NCI-H2171 treated with DMSO at 0.1 percent for 48 hours (cell line): ENCODE measurements at regions not wholly inside any gene's neighbourhood (a gene's known extent, or its start where the extent isn't known, plus 50 kb on each side); places are given as distances from the start of the nearest gene placed in this dataset.
A peak's percentile ranks its signal among the peaks of the same experiment; 100 is the strongest.

Experiments used
- DNase-seq: peaks from one replicate; lab custom pipeline; 2025; lab: John Stamatoyannopoulos, UW

DNA sequence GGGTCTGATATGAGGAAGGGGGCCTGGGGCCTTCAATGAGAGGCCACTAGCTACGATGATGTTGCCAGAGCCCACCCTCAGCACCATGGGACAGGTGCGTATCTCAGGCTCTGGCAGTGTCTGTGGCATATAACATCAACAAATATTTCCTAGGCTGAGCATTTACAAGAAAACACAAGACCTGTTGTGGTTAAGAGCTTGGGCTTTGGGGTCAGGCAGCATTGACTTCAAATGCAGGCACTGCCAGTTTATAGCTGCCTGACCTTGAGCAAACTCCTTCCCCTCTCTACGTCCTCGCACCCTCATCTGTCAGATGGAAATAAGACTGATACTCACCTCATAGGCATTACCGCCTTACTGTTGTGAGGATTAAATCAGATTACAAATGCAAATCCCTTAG, 156.0 kb downstream of the KATNAL1 start:
- DNase-seq: no peak

DNA sequence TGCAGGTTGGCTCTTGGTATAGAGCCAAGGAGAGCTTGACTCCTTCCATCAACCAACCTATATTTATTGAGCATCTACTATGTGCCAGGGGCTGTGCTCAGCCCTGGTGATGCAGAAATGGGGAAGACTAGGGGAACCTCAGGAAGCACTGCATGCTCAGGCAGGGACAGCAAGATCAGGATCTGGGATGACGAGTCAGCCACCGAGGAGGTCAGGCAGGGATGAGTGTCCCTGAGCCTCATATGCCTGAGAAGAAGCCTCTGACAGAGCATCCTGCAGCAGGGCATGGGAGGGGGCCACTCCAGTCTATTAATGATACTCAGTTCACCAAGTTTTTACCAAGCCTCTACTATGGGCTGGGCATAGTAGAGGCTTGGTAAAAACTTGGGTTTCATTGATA, 158.1 kb downstream of the KATNAL1 start:
- DNase-seq: no peak

DNA sequence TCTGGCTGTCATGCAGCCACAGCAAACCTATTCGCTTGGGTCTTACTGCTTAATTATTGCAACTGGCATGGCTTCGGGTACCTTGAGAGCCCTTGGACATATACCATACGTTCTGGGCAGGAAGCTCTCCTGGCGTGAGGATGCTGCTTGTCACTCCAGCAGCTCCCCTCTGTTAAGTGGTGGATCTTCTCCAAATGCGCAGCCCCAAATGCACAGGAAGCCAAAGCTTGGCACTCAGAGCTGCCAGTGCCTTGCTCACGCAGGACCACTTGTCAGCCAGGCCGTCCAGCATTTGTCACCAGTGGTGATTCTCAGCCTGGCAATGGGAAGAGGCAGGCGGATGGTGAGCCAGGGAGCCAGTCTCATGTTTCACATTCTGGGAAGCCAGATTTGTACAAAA, 158.6 kb downstream of the KATNAL1 start:
- no peak for DNase-seq

- DNase-seq: no peak
These were observed 159.1 kb downstream of the KATNAL1 start for GRCh38 chr13:30148171-30148754.

DNA sequence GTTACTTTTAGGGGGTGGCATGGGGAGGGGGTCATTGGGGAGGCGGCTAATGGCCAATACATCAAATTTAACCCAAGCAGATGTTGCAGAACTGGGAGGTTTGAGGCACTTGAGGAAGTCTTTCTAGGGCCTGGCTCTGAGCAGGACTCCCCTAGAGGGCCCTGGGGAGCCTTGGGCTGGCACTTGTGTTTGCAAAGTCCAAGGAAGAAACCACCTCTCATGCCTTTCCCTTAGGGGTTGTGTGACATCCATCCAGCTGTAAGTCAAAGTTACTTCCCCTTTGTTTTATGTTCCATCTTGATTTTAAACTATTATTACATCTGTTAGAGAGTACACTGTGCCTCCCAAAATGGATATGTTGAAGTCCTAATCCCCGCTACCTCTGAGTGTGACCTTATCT, 159.9 kb downstream of the KATNAL1 start:
- DNase-seq: no peak

DNA sequence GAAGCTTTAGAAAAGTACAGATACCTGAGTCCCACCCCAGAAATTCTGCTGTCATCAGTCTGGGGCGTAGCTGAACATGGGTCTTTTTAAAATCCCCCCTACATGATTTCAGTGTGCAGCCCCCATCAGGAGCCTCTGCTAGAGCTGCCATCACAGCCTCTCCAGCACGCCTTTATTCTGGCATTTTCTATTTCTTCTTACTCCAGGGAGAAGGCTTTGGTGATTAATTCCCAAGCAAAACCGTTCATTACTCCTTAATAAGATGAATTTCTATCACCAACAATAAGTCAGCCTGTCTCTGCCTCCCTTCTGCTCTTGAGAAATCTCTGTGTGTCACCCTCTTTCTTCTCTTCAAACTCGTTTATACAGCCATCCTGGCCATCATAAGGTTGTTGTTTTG, 160.3 kb downstream of the KATNAL1 start:
- no peak for DNase-seq

GRCh38 chr13:30145709-30146367, 161.5 kb downstream of the KATNAL1 start:
- DNase-seq: no peak

GRCh38 chr13:30143666-30144400, 163.5 kb downstream of the KATNAL1 start:
- no peak for DNase-seq

GRCh38 chr13:30142486-30143211, 164.7 kb downstream of the KATNAL1 start:
- DNase-seq: no peak

- DNase-seq: no peak
These were observed 165.4 kb downstream of the KATNAL1 start for GRCh38 chr13:30141775-30142485.

GRCh38 chr13:30140973-30141372, 166.4 kb downstream of the KATNAL1 start:
- DNase-seq: no peak

DNA sequence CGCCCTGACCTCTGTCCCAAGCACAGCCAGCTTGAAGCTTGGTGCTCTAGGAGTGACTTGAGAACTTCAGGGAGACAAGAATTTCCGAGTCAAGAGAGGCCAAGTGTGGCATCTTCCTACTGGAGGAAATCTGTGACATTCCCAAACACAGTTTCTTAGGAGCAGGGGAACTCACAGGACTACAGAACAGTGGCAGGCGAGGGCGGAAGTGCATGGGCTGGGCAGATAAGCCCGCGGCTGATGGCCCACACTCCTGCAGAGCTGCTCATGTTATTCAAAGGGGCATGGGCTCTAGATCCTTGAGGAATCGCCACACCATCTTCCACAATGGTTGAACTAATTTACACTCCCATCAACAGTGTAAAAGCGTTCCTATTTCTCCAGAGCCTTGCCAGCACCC, 168.8 kb downstream of the KATNAL1 start:
- DNase-seq: no peak

DNA sequence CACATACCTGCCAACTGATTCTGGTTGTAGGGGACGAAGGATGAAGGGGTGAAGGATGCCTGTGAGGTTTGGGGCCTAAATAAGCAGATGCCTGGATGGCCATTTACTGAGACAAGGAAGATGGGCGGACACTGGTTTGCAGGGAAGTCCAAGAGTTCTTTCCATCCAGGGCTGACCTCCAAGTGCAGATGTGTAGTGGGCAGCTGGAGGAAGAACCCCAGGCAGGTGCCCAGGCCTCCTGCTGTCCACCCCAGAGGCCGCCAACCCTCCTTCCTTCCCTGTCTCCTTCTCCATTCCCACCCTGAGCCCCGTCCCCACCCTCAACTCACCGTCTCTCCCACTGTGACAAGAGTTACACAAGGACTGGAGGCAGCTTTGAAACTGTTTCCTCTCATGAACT, 171.5 kb downstream of the KATNAL1 start:
- no peak for DNase-seq

DNA sequence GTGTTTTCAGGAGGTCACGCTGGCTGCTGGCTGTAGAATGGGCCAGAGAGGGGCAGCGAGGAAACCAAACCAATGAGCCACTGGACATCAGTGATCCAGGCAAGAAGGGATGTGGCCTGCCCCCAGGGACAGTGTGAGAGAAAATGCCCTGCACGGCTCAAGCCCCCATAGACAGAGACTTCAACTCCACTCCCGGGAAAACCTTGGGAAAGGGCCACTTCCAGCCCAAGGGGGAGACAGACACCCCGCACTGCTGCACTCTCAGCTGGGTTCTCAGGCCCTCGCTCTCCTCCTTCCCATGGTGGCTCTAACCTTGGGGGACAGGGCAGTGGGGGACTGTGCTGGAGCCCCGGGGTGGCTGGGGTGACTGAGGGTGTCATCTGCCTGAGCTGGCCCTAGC, 172.0 kb downstream of the KATNAL1 start:
- no peak for DNase-seq

DNA sequence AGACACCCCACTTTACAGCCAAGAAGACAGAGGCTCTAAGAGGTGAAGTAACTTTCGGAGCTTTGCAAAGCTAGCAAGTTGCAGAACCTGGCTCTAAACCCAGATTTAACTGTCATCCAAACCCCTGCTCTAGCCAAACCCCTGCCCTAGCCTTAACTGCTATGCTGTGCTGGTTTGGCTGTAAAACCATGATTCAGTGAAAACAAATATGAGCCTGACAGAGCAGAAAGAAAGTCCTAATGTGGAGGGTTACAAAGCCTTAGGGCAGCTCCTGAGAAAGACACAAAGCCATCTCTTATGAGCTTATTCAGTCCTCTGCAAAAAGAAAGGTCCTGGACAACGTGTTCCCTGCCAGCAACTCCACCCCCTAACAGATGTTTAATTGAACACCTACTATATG, 172.8 kb downstream of the KATNAL1 start:
- no peak for DNase-seq

DNA sequence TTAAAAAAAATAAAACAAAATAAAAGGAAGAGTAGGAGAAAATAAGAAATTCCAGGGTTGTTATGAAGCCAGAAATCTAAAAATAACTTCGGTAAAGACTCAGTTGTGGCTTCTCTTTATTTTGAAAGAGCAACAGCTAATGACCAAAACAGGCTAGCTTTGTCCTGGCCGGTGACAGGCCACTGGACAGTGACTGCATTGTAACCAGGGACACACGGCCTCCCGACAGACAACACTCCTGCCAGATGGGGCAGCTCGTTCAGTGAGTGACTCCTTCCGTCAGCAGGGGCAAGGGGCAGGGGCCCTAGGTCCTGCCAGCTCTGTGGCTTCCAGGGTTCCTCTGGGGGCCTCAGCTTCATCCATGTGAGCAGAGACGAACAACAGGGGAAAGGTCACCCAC, 173.4 kb downstream of the KATNAL1 start:
- DNase-seq: no peak

- DNase-seq: no peak
These were observed 173.8 kb downstream of the KATNAL1 start for GRCh38 chr13:30133554-30133912.

- peak; percentile 66 for DNase-seq
These were observed 174.5 kb downstream of the KATNAL1 start for GRCh38 chr13:30132623-30133553.

DNA sequence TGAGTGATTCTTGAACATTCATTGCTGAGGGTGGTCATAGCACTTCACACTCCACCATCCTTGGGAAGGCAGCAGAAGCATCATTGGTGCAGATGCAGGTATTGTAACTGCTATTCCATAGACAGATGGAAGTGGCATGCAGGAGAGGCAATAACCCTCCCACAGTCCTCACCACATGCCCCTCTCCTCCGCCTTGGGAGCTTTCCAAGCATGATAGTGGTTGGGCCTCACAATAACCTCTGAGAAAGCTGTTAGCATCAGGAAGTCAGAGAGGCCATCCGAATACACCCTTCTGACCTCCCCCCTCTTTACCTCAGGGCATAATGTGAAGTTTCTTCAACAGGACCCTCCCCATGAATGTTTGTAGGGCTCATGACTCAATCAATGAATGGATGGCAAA, 177.9 kb downstream of the KATNAL1 start:
- DNase-seq: peak; percentile 18

- DNase-seq: no peak
These were observed 178.8 kb downstream of the KATNAL1 start for GRCh38 chr13:30128591-30128990.

DNA sequence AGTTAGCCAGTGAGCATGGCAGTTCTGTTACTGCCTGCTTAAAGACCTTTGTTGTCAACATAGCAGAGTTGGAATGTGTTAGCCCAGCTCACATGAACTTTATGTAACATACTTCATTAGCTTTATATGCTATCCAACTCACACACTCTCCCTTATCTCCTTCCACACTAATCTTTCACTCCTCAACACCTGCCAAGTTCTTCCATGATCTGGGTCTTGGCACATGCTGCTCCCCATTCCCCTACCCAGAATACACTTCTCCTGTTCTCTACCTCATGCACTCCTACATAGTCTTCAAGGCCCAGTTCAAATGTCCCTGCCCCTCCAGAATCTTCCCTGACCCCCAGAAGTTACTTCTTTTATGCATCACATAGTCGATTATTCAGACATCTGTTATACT, 179.3 kb downstream of the KATNAL1 start:
- DNase-seq: no peak
